H1 (cell line): ENCODE measurements at regions not wholly inside any gene's neighbourhood (a gene's known extent, or its start where the extent isn't known, plus 50 kb on each side); places are given as distances from the start of the nearest gene placed in this dataset.

ENCODE experiments used
- CTCF ChIA-PET: fragments of 300-600 bp; sonication (Branson Sonifier 250); formaldehyde crosslinking; loops from one replicate; lab custom pipeline; 2021; ENCODE audit not compliant: partially characterized antibody; lab: Charles Lee
- POLR2A ChIA-PET: fragments of 300-600 bp; sonication (Branson Sonifier 250); formaldehyde crosslinking; loops from one replicate; lab custom pipeline; 2021; ENCODE audit warnings: inconsistent platforms; ENCODE audit not compliant: partially characterized antibody; lab: Charles Lee
- DNase-seq, 2 experiments: peaks; one replicate each; pipeline versions ENCODE4 v3.0.0 to v3.0.0-alpha.2; 2010 to 2022; ENCODE audit warnings: low spot score in 2 of 2, low read depth in 1 of 2, mixed read lengths in 1 of 2
- FAIRE-seq: peaks from 2 replicates; lab custom pipeline; 2011; peaks lifted over from hg19 to GRCh38; lab: Jason Lieb, UNC
- H2AFZ ChIP-seq: 2 replicates; pipeline ENCODE4 v1.8.1; 2012; ENCODE audit warnings: low read length, inconsistent platforms
- H2AK5ac ChIP-seq: 2 replicates; pipeline ENCODE4 v1.6.1; 2013; ENCODE audit warnings: low read depth, low read length
- H2BK120ac ChIP-seq: replicated peaks from 2 replicates; pipeline ENCODE3; 2013; ENCODE audit warnings: low read depth, low read length, inconsistent platforms
- H2BK12ac ChIP-seq: 2 replicates; pipeline ENCODE4 v1.6.1; 2013; ENCODE audit warnings: low read depth, low read length
- H2BK15ac ChIP-seq: 2 replicates; pipeline ENCODE4 v1.6.1; 2013; ENCODE audit warnings: low read length
- H2BK20ac ChIP-seq: 2 replicates; pipeline ENCODE4 v1.6.1; 2013; ENCODE audit warnings: low read length
- H2BK5ac ChIP-seq: 2 replicates; pipeline ENCODE4 v1.6.1; 2013; ENCODE audit warnings: low read depth, low read length
- H3K14ac ChIP-seq: 2 replicates; pipeline ENCODE4 v1.6.1; 2013; ENCODE audit warnings: inconsistent platforms; ENCODE audit not compliant: insufficient read length
- H3K18ac ChIP-seq: 2 replicates; pipeline ENCODE4 v1.6.1; 2013; ENCODE audit warnings: low read length; ENCODE audit errors: extremely low read depth
- H3K23ac ChIP-seq: 2 replicates; pipeline ENCODE4 v1.6.1; 2013; ENCODE audit warnings: inconsistent platforms; ENCODE audit not compliant: insufficient read length
- H3K23me2 ChIP-seq: 2 replicates; pipeline ENCODE4 v1.6.1; 2013; ENCODE audit warnings: low read depth, low read length
- H3K27ac ChIP-seq: 2 replicates; pipeline ENCODE4 v1.6.1; 2011; ENCODE audit warnings: low read depth, low read length, inconsistent platforms
- H3K27me3 ChIP-seq, 4 experiments: replicated peaks in 1 of 4; 1 replicate in 1 of 4; 2 replicates in 3 of 4; pipeline versions ENCODE4 v1.6.1 to v1.8.1; 2011 to 2013; ENCODE audit warnings: low read length in 3 of 4, mild to moderate bottlenecking in 3 of 4, inconsistent platforms in 2 of 4, mixed read lengths in 2 of 4, moderate library complexity in 1 of 4; ENCODE audit not compliant: control insufficient read depth in 3 of 4, insufficient read depth in 3 of 4; ENCODE audit errors: extremely low read depth in 1 of 4
- H3K36me3 ChIP-seq, 4 experiments: 2 replicates each; pipeline versions ENCODE4 v1.6.1 to v1.8.1; 2011 to 2013; ENCODE audit warnings: mild to moderate bottlenecking in 4 of 4, low read length in 3 of 4, moderate library complexity in 2 of 4, control low read depth in 1 of 4, inconsistent platforms in 1 of 4; ENCODE audit not compliant: insufficient read depth in 4 of 4, control insufficient read depth in 2 of 4
- H3K4ac ChIP-seq: replicated peaks from 2 replicates; pipeline ENCODE3; 2013; ENCODE audit warnings: low read length, low read depth, mixed read lengths, inconsistent platforms; ENCODE audit not compliant: insufficient read length
- H3K4me1 ChIP-seq, 4 experiments: replicated peaks in 1 of 4; 1 replicate in 1 of 4; 2 replicates in 3 of 4; pipeline versions ENCODE4 v1.6.1 to v1.8.1; 2011 to 2013; ENCODE audit warnings: low read length in 3 of 4, inconsistent platforms in 2 of 4, mixed read lengths in 1 of 4; ENCODE audit not compliant: insufficient read depth in 4 of 4, control insufficient read depth in 3 of 4
- H3K4me2 ChIP-seq, 2 experiments: 2 replicates each; pipeline versions ENCODE4 v1.6.1 to v1.8.1; 2011 to 2013; ENCODE audit warnings: low read depth in 2 of 2, low read length in 2 of 2, control low read depth in 1 of 2, inconsistent platforms in 1 of 2, mild to moderate bottlenecking in 1 of 2; ENCODE audit not compliant: insufficient read depth in 1 of 2
- H3K4me3 ChIP-seq, 4 experiments: fragments of 200-600, 300-600 bp in 1 of 4; sonication (generic), shearing (Covaris generic), sonication (Bioruptor Twin) in 1 of 4; 2 replicates each; pipeline versions ENCODE4 v1.5.1 to v1.8.1; 2011 to 2016; ENCODE audit warnings: low read length in 4 of 4, low read depth in 3 of 4, control low read depth in 2 of 4, inconsistent platforms in 2 of 4, mild to moderate bottlenecking in 2 of 4, mixed read lengths in 1 of 4, moderate library complexity in 1 of 4; ENCODE audit not compliant: insufficient read depth in 2 of 4; ENCODE audit errors: extremely low read depth in 1 of 4
- H3K56ac ChIP-seq: replicated peaks from 2 replicates; pipeline ENCODE3; 2013; ENCODE audit warnings: low read depth, mild to moderate bottlenecking, mixed read lengths, low read length, inconsistent platforms; ENCODE audit not compliant: insufficient read length
- H3K79me1 ChIP-seq: 2 replicates; pipeline ENCODE4 v1.6.1; 2013; ENCODE audit warnings: low read depth, low read length, control low read depth
- H3K79me2 ChIP-seq, 2 experiments: 2 replicates each; pipeline versions ENCODE4 v1.6.1 to v1.8.1; 2012 to 2013; ENCODE audit warnings: low read length in 2 of 2, mild to moderate bottlenecking in 2 of 2, inconsistent platforms in 1 of 2; ENCODE audit not compliant: insufficient read depth in 2 of 2, control insufficient read depth in 1 of 2
- H3K9ac ChIP-seq, 4 experiments: replicated peaks in 1 of 4; 1 replicate in 1 of 4; 2 replicates in 3 of 4; pipeline versions ENCODE4 v1.6.1 to v1.8.1; 2011 to 2013; ENCODE audit warnings: low read depth in 3 of 4, low read length in 3 of 4, control low read depth in 2 of 4, mild to moderate bottlenecking in 2 of 4, moderate library complexity in 2 of 4, inconsistent platforms in 1 of 4; ENCODE audit errors: extremely low read depth in 1 of 4
- H3K9me3 ChIP-seq, 2 experiments: 2 replicates each; pipeline versions ENCODE4 v1.6.1 to v1.8.1; 2012 to 2013; ENCODE audit warnings: mild to moderate bottlenecking in 2 of 2, moderate library complexity in 2 of 2, control low read depth in 1 of 2, inconsistent platforms in 1 of 2, low read depth in 1 of 2, low read length in 1 of 2, mixed read lengths in 1 of 2; ENCODE audit not compliant: insufficient read depth in 2 of 2
- H4K20me1 ChIP-seq, 2 experiments: replicated peaks in 1 of 2; 2 replicates each; pipeline versions ENCODE3 to v1.8.1; 2011 to 2013; ENCODE audit warnings: inconsistent platforms in 2 of 2, low read length in 2 of 2, mild to moderate bottlenecking in 1 of 2; ENCODE audit not compliant: insufficient read depth in 2 of 2, control insufficient read depth in 1 of 2
- H4K5ac ChIP-seq: 2 replicates; pipeline ENCODE4 v1.6.1; 2013; ENCODE audit warnings: low read length, low read depth, mixed read lengths, inconsistent platforms; ENCODE audit not compliant: insufficient read length
- H4K8ac ChIP-seq: 2 replicates; pipeline ENCODE4 v1.8.0; 2013; ENCODE audit warnings: mild to moderate bottlenecking, moderate library complexity, low read length, inconsistent platforms; ENCODE audit not compliant: insufficient read depth; ENCODE audit errors: extremely low read depth
- H4K91ac ChIP-seq: replicated peaks from 2 replicates; pipeline ENCODE3; 2013; ENCODE audit warnings: low read length, mixed read lengths, inconsistent platforms; ENCODE audit not compliant: insufficient read length
- GABPA ChIP-seq: IDR thresholded peaks from 2 replicates; pipeline ENCODE4 v1.6.1; 2011; ENCODE audit warnings: mild to moderate bottlenecking, low read length, moderate library complexity, borderline replicate concordance; ENCODE audit not compliant: insufficient read depth
- MAFK ChIP-seq: IDR thresholded peaks from 2 replicates; pipeline ENCODE4 v1.6.1; 2012; ENCODE audit warnings: low read depth, mild to moderate bottlenecking, improper control_type of control experiment, low read length
- PHF8 ChIP-seq: fragments of 200-600 bp; sonication (generic); conservative IDR thresholded peaks from 2 replicates; pipeline ENCODE4 v1.7.1; 2012; ENCODE audit warnings: low read depth, mild to moderate bottlenecking, inconsistent platforms, low read length, moderate library complexity
- POLR2A ChIP-seq, 2 experiments: IDR thresholded peaks; 1 replicate in 1 of 2; 2 replicates in 1 of 2; pipeline ENCODE4 v1.6.1; 2011; ENCODE audit warnings: low read depth in 2 of 2, low read length in 2 of 2, mild to moderate bottlenecking in 2 of 2; ENCODE audit errors: control extremely low read depth in 1 of 2
- POLR2AphosphoS5 ChIP-seq: IDR thresholded peaks from 2 replicates; pipeline ENCODE4 v1.6.1; 2011; ENCODE audit warnings: low read depth, low read length
- RAD21 ChIP-seq, 2 experiments: IDR thresholded peaks in 1 of 2; conservative IDR thresholded peaks in 1 of 2; 2 replicates each; pipeline ENCODE4 v1.6.1; 2011; ENCODE audit warnings: low read depth in 2 of 2, low read length in 2 of 2, improper control_type of control experiment in 1 of 2, inconsistent platforms in 1 of 2, mild to moderate bottlenecking in 1 of 2, moderate library complexity in 1 of 2
- SIRT6 ChIP-seq: IDR thresholded peaks from one replicate; pipeline ENCODE4 v1.7.1; 2012; ENCODE audit warnings: low read length, inconsistent platforms
- SIX5 ChIP-seq: IDR thresholded peaks from 2 replicates; pipeline ENCODE4 v1.6.1; 2011; ENCODE audit warnings: mild to moderate bottlenecking, low read depth, low read length
- SUZ12 ChIP-seq: fragments of 200-600 bp; sonication (generic); IDR thresholded peaks from 2 replicates; pipeline ENCODE4 v1.6.1; 2012; ENCODE audit warnings: mild to moderate bottlenecking, inconsistent platforms, low read length, moderate library complexity, mixed read lengths
- YY1 ChIP-seq: IDR thresholded peaks from 2 replicates; pipeline ENCODE4 v1.6.1; 2011; ENCODE audit warnings: low read depth, mild to moderate bottlenecking, low read length
- ZNF274 ChIP-seq: IDR thresholded peaks from 2 replicates; pipeline ENCODE4 v1.7.0; 2012; ENCODE audit warnings: low read length, borderline replicate concordance; ENCODE audit errors: extremely low read depth
- WGBS, 2 experiments: shearing (Covaris generic) in 1 of 2; methylation state at CpG; one replicate each; pipeline versions ENCODE4 v1.1.6 to v1.1.7; 2013 to 2015; ENCODE audit warnings: low lambda C conversion rate in 2 of 2, mixed read lengths in 2 of 2, inconsistent platforms in 1 of 2, low coverage in 1 of 2, missing lambda C conversion rate in 1 of 2; ENCODE audit not compliant: insufficient replicate concordance in 2 of 2, insufficient coverage in 1 of 2, insufficient read length in 1 of 2; ENCODE audit errors: extremely low coverage in 1 of 2, missing lambda C conversion rate in 1 of 2; 5-methylcytosine and 5-hydroxymethylcytosine counted together
- TF ChIP-seq, protein P1 (sequence below): IDR thresholded peaks from 2 replicates; pipeline ENCODE4 v1.6.1; 2012; ENCODE audit warnings: low read length, inconsistent platforms
- TF ChIP-seq, protein P2 (sequence below): IDR thresholded peaks from 2 replicates; pipeline ENCODE4 v1.6.1; 2012; ENCODE audit warnings: inconsistent platforms

DNA sequence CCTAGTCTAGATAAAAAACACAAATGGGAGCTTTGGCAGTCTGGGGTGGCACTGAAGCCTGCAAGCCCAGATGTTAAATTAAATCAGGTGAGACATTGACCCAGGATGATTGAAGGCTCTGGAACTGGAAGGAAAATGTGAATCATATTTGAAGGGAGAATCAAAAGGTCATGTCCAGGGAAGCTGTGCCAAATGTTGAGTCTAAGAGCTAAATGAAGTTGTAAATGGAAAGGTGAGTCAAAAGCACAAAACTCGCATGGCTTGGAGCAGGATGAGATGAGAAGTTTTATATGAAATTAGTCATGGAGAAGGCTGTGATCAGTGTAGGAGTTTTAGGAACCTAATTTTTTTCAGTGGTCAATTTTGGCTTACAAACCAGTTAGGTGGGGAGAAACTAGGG lies 301.1 kb downstream of the BLID start:
- CTCF ChIA-PET: interaction anchor here (0.6 to 0.8 kb wide), 3 partner anchors 9 to 208 kb away, joined by 3 to 4 read pairs (median 3); no protein-coding TSS in a partner anchor
- TF ChIP-seq SIRT6: no peak
- TF ChIP-seq SUZ12: no peak
- no peak for TF ChIP-seq YY1
- no peak for TF ChIP-seq POLR2A (IDR thresholded peaks at IDR 0.05; ENCODE audit: control extremely low read depth in 1 of 2, low read depth in 2 of 2, low read length in 2 of 2)
- TF ChIP-seq POLR2AphosphoS5: no peak
- no peak for TF ChIP-seq RAD21 (IDR thresholded peaks at IDR 0.05 in 1 of 2, conservative IDR thresholded peaks at IDR 0.05 in 1 of 2; ENCODE audit: low read depth in 2 of 2, low read length in 2 of 2)
- TF ChIP-seq GABPA: no peak
- no peak for TF ChIP-seq MAFK
- no peak for TF ChIP-seq PHF8
- TF ChIP-seq, protein P1, sequence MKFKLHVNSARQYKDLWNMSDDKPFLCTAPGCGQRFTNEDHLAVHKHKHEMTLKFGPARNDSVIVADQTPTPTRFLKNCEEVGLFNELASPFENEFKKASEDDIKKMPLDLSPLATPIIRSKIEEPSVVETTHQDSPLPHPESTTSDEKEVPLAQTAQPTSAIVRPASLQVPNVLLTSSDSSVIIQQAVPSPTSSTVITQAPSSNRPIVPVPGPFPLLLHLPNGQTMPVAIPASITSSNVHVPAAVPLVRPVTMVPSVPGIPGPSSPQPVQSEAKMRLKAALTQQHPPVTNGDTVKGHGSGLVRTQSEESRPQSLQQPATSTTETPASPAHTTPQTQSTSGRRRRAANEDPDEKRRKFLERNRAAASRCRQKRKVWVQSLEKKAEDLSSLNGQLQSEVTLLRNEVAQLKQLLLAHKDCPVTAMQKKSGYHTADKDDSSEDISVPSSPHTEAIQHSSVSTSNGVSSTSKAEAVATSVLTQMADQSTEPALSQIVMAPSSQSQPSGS: no peak
- TF ChIP-seq ZNF274: no peak
- TF ChIP-seq, protein P2, sequence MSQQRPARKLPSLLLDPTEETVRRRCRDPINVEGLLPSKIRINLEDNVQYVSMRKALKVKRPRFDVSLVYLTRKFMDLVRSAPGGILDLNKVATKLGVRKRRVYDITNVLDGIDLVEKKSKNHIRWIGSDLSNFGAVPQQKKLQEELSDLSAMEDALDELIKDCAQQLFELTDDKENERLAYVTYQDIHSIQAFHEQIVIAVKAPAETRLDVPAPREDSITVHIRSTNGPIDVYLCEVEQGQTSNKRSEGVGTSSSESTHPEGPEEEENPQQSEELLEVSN: no peak
- no peak for TF ChIP-seq SIX5

More for the DNA sequence above, 301.1 kb downstream of the BLID start:
- no peaks in the 10 kb centered on the region; a peak in 1 of 8 replicates for H3K36me3 ChIP-seq
- no peak overlapping the region for H3K14ac ChIP-seq
- H4K91ac ChIP-seq: no peak overlapping the region
- no peak overlapping the region for H2BK20ac ChIP-seq
- H3K23me2 ChIP-seq: no peaks in the 10 kb centered on the region
- H3K27me3 ChIP-seq: no peaks in the 10 kb centered on the region
- H3K79me1 ChIP-seq: no peaks in the 10 kb centered on the region
- no peak overlapping the region for H2AFZ ChIP-seq
- no peak overlapping the region for H3K4me2 ChIP-seq
- H3K4me3 ChIP-seq: no peak overlapping the region
- POLR2A ChIA-PET: interaction anchor here (1.4 kb wide), 1 partner anchor 27 kb away, joined by 3 read pairs; no protein-coding TSS in a partner anchor
- no peak overlapping the region for H4K5ac ChIP-seq
- no peak overlapping the region for H2BK12ac ChIP-seq
- H3K4ac ChIP-seq: no peak overlapping the region
- H3K9ac ChIP-seq: no peak overlapping the region
- H3K56ac ChIP-seq: no peak overlapping the region
- no peak for FAIRE-seq
- H2BK120ac ChIP-seq: no peak overlapping the region
- H3K9me3 ChIP-seq: peaks cover 4 to 11% of the 10 kb centered on the region in 2 experiments; a peak in 3 of 4 replicates
- H3K18ac ChIP-seq: no peak overlapping the region
- no peak overlapping the region for H3K27ac ChIP-seq
- no peak overlapping the region for H4K8ac ChIP-seq
- H2BK5ac ChIP-seq: no peak overlapping the region
- no peaks in the 10 kb centered on the region for H3K4me1 ChIP-seq
- H4K20me1 ChIP-seq: no peaks in the 10 kb centered on the region
- WGBS, 2 experiments: 80% methylated on average over 1 of the region's 1 CpG; no CpG with 5 or more reads in 1 of the 2 experiments
- no peak overlapping the region for H2AK5ac ChIP-seq
- no peak for DNase-seq
- H2BK15ac ChIP-seq: no peak overlapping the region
- H3K79me2 ChIP-seq: no peaks in the 10 kb centered on the region
- no peak overlapping the region for H3K23ac ChIP-seq
